Posterior vena cava (tissue), 2 donors: ENCODE measurements at regions not wholly inside any gene's neighbourhood (a gene's known extent, or its start where the extent isn't known, plus 50 kb on each side); places are given as distances from the start of the nearest gene placed in this dataset.

Experiments
- DNase-seq: peaks from one replicate; pipeline ENCODE4 v3.0.0-alpha.2; 2020; ENCODE audit warnings: low spot score
- intact Hi-C, 2 donors: fragments of 100-400 bp; cut with DNase I; formaldehyde crosslinking; loops; one replicate each; pipeline versions ENCODE4 v1.14.1 to v1.14.2; 2022 to 2023
- donor health status: DM: yes; HTN: yes; CAD: no.
- donor health status: DM: yes; HTN: yes; CAD: no.

GRCh38 chr2:58671675-58672074 lies 430.6 kb upstream of the FANCL start:
- intact Hi-C loops = no loop called here
- DNase-seq = no peak

- intact Hi-C loops = no loop called here
Observed at GRCh38 chr2:58669998-58670397, 428.9 kb upstream of the FANCL start.

GRCh38 chr2:58667137-58667774 lies 426.1 kb upstream of the FANCL start:
- DNase-seq = no peak
- intact Hi-C loops = no loop called here

More at GRCh38 chr2:58669998-58670397, 428.9 kb upstream of the FANCL start:
- no peak for DNase-seq

GRCh38 chr2:58666323-58666970 lies 425.3 kb upstream of the FANCL start:
- intact Hi-C loops = no loop called here
- no peak for DNase-seq

GRCh38 chr2:58665154-58665553 lies 424.0 kb upstream of the FANCL start:
- intact Hi-C loops = no loop called here
- DNase-seq = no peak

- intact Hi-C loops = no loop called here
- no peak for DNase-seq
Observed at GRCh38 chr2:58664523-58665151, 423.5 kb upstream of the FANCL start.

GRCh38 chr2:58660046-58660445 lies 418.9 kb upstream of the FANCL start:
- intact Hi-C loops = no loop called here
- DNase-seq = no peak

- DNase-seq = no peak
- intact Hi-C loops = no loop called here
Observed at GRCh38 chr2:58655152-58655551, 414.0 kb upstream of the FANCL start.

- no peak for DNase-seq
- intact Hi-C loops = no loop called here
Observed at GRCh38 chr2:58651930-58652329, 410.8 kb upstream of the FANCL start.

- DNase-seq = no peak
- intact Hi-C loops = no loop called here
Observed at GRCh38 chr2:58650781-58651180, 409.7 kb upstream of the FANCL start.

- DNase-seq = no peak
- intact Hi-C loops = no loop called here
Observed at GRCh38 chr2:58649756-58650155, 408.6 kb upstream of the FANCL start.

- DNase-seq = no peak
- intact Hi-C loops = no loop called here
Observed at GRCh38 chr2:58645017-58645416, 403.9 kb upstream of the FANCL start.

GRCh38 chr2:58644451-58644850 lies 403.3 kb upstream of the FANCL start:
- no peak for DNase-seq
- intact Hi-C loops = no loop called here

- DNase-seq = no peak
- intact Hi-C loops = no loop called here
Observed at GRCh38 chr2:58641001-58641400, 399.9 kb upstream of the FANCL start.

- intact Hi-C loops = no loop called here
- DNase-seq = no peak
Observed at GRCh38 chr2:58640042-58640441, 398.9 kb upstream of the FANCL start.

- intact Hi-C loops = no loop called here
- DNase-seq = no peak
Observed at GRCh38 chr2:58638256-58638805, 397.2 kb upstream of the FANCL start.

GRCh38 chr2:58636872-58637271 lies 395.7 kb upstream of the FANCL start:
- intact Hi-C loops = no loop called here
- DNase-seq = no peak

- intact Hi-C loops = no loop called here
- DNase-seq = no peak
Observed at GRCh38 chr2:58635801-58636375, 394.8 kb upstream of the FANCL start.

- intact Hi-C loops = no loop called here
- DNase-seq = no peak
Observed at GRCh38 chr2:58634653-58635370, 393.7 kb upstream of the FANCL start.
